Gastrocnemius medialis (tissue), 4 donors: ENCODE measurements at regions not wholly inside any gene's neighbourhood (a gene's known extent, or its start where the extent isn't known, plus 50 kb on each side); places are given as distances from the start of the nearest gene placed in this dataset.

Experiments used
- ATAC-seq, 2 donors: fragments of 150-250 bp; one replicate each; pipeline ENCODE4 v1.9.1; 2016
- DNase-seq, 2 donors: peaks; one replicate each; pipeline ENCODE4 v3.0.0-alpha.2; 2019
- H3K27ac ChIP-seq, 4 donors: fragments of 200-600 bp; sonication (generic); 1 replicate in 1 of 4; 2 replicates in 3 of 4; pipeline ENCODE4 v1.5.1; 2016 to 2018; ENCODE audit warnings: mild to moderate bottlenecking in 2 of 4, moderate library complexity in 1 of 4
- H3K27me3 ChIP-seq, 3 donors: fragments of 200-600 bp; sonication (generic) in 2 of 3; 1 replicate in 1 of 3; 2 replicates in 2 of 3; pipeline versions ENCODE4 v1.5.1 to v1.6.0; 2016 to 2019; ENCODE audit warnings: mild to moderate bottlenecking in 1 of 3, moderate library complexity in 1 of 3
- H3K36me3 ChIP-seq, 2 donors: fragments of 200-600 bp; sonication (generic) in 1 of 2; one replicate each; pipeline ENCODE4 v1.5.1; 2017 to 2018
- H3K4me1 ChIP-seq, 2 donors: fragments of 200-600 bp; sonication (generic) in 1 of 2; one replicate each; pipeline ENCODE4 v1.5.1; 2016 to 2017; ENCODE audit warnings: mild to moderate bottlenecking in 2 of 2
- H3K4me3 ChIP-seq, 4 donors: fragments of 200-600 bp; sonication (generic) in 3 of 4; 1 replicate in 1 of 4; 2 replicates in 3 of 4; pipeline ENCODE4 v1.5.1; 2016 to 2019; ENCODE audit warnings: mild to moderate bottlenecking in 2 of 4
- H3K9me3 ChIP-seq, 3 donors: fragments of 200-600 bp; sonication (generic) in 2 of 3; 1 replicate in 1 of 3; 2 replicates in 2 of 3; pipeline ENCODE4 v1.5.1; 2016 to 2019
- CTCF ChIP-seq, 5 experiments: fragments of 450-650 bp in 3 of 5; fragments of 200-600 bp in 2 of 5; sonication (generic) in 2 of 5; IDR thresholded peaks in 4 of 5; conservative IDR thresholded peaks in 1 of 5; 1 replicate in 4 of 5; 2 replicates in 1 of 5; pipeline ENCODE4 v1.5.1; 2016 to 2019; ENCODE audit warnings: antibody characterized with exemption in 5 of 5, mild to moderate bottlenecking in 3 of 5, moderate library complexity in 3 of 5
- POLR2A ChIP-seq, 2 donors: fragments of 450-650 bp; IDR thresholded peaks; one replicate each; pipeline ENCODE4 v1.6.1; 2017; ENCODE audit warnings: antibody characterized with exemption in 2 of 2, mild to moderate bottlenecking in 2 of 2, moderate library complexity in 2 of 2
- in situ Hi-C, 4 donors: fragments of 200-750 bp; cut with MboI; loops; one replicate each; pipeline versions ENCODE4 v1.15.0 to v1.8.0; 2017; ENCODE audit warnings: low sequenced_read_pairs in 4 of 4
- intact Hi-C: fragments of 100-400 bp; cut with DNase I; formaldehyde crosslinking; loops from one replicate; pipeline ENCODE4 v1.15.1; 2023; ENCODE audit warnings: low total_unique reads

- Histone ChIP-seq H3K27me3 (no peaks in the 10 kb centered on the region), H3K4me1 (no peaks in the 10 kb centered on the region), H3K27ac (no peak overlapping the region), H3K9me3 (no peaks in the 10 kb centered on the region), H3K36me3 (no peaks in the 10 kb centered on the region), H3K4me3 (no peak overlapping the region)
- no peak for DNase-seq
- TF ChIP-seq POLR2A (IDR thresholded peaks at IDR 0.05) (no peak), CTCF (IDR thresholded peaks at IDR 0.05 in 4 of 5, conservative IDR thresholded peaks at IDR 0.05 in 1 of 5) (no peak)
- intact Hi-C loops, result no loop called here
- no peak for ATAC-seq
- in situ Hi-C loops, result loop anchor here in 2 of 4 donors (10.0 to 25.0 kb wide), 2 partner anchors 553 to 955 kb away; no protein-coding TSS in a partner anchor
These were observed 161.5 kb downstream of the ADSS2 start for GRCh38 chr1:244289991-244290785.

GRCh38 chr1:244291236-244292201 lies 160.2 kb downstream of the ADSS2 start:
- in situ Hi-C loops, result loop anchor here in 1 of 4 donors (25.0 kb wide), 1 partner anchor 554 kb away; no protein-coding TSS in a partner anchor
- no peak for ATAC-seq
- TF ChIP-seq CTCF (IDR thresholded peaks at IDR 0.05 in 4 of 5, conservative IDR thresholded peaks at IDR 0.05 in 1 of 5), result no peak
- no peak for TF ChIP-seq POLR2A (IDR thresholded peaks at IDR 0.05)
- no peaks in the 10 kb centered on the region for H3K4me1 ChIP-seq
- no peaks in the 10 kb centered on the region for H3K36me3 ChIP-seq
- H3K4me3 ChIP-seq, result no peak overlapping the region
- H3K27me3 ChIP-seq, result no peaks in the 10 kb centered on the region
- no peaks in the 10 kb centered on the region for H3K9me3 ChIP-seq
- intact Hi-C loops, result no loop called here
- H3K27ac ChIP-seq, result no peak overlapping the region
- DNase-seq, result no peak

- H3K27ac ChIP-seq, result no peak overlapping the region
These were observed 157.0 kb downstream of the ADSS2 start for GRCh38 chr1:244294599-244295224.

More at GRCh38 chr1:244294599-244295224, 157.0 kb downstream of the ADSS2 start:
- in situ Hi-C loops (loop anchor here in 1 of 4 donors (25.0 kb wide), 1 partner anchor 557 kb away; no protein-coding TSS in a partner anchor), intact Hi-C loops (no loop called here)
- H3K4me1 ChIP-seq, result no peaks in the 10 kb centered on the region
- ATAC-seq (no peak), DNase-seq (no peak)
- no peaks in the 10 kb centered on the region for H3K36me3 ChIP-seq
- H3K4me3 ChIP-seq, result no peak overlapping the region
- H3K9me3 ChIP-seq, result no peaks in the 10 kb centered on the region
- no peaks in the 10 kb centered on the region for H3K27me3 ChIP-seq
- no peak for TF ChIP-seq POLR2A (IDR thresholded peaks at IDR 0.05)
- no peak for TF ChIP-seq CTCF (IDR thresholded peaks at IDR 0.05 in 4 of 5, conservative IDR thresholded peaks at IDR 0.05 in 1 of 5)
